NT2/D1 (cell line): ENCODE measurements at regions not wholly inside any gene's neighbourhood (a gene's known extent, or its start where the extent isn't known, plus 50 kb on each side); places are given as distances from the start of the nearest gene placed in this dataset.

Experiments used
- SUZ12 ChIP-seq: IDR thresholded peaks from 2 replicates; pipeline ENCODE4 v1.6.1; 2011; ENCODE audit not compliant: insufficient read length, insufficient read depth; ENCODE audit errors: extremely low read depth
- YY1 ChIP-seq: IDR thresholded peaks from 2 replicates; pipeline ENCODE4 v1.6.1; 2011; ENCODE audit not compliant: insufficient read length, insufficient read depth

- TF ChIP-seq YY1 (no peak), SUZ12 (no peak)
Observed at GRCh38 chr7:121456015-121456414, 59.9 kb upstream of the FAM3C start.
